OCI-LY7 (cell line): ENCODE measurements at regions not wholly inside any gene's neighbourhood (a gene's known extent, or its start where the extent isn't known, plus 50 kb on each side); places are given as distances from the start of the nearest gene placed in this dataset.

Experiments used
- BruUV-seq: library from RNA; stranded (reverse); fragments of 400-500 nt; replicated peaks from 2 replicates; lab custom pipeline; 2021; lab: Mats Ljungman, UMichigan
- CTCF ChIA-PET: fragments of 300-600 bp; sonication (Branson Sonifier 250); formaldehyde crosslinking; loops from one replicate; lab custom pipeline; 2022; ENCODE audit warnings: antibody characterized with exemption; ENCODE audit not compliant: unreplicated experiment; lab: Charles Lee
- POLR2A ChIA-PET: fragments of 300-600 bp; sonication (Branson Sonifier 250); formaldehyde crosslinking; loops from one replicate; lab custom pipeline; 2022; ENCODE audit warnings: antibody characterized with exemption; lab: Charles Lee
- DNase-seq: peaks from one replicate; pipeline ENCODE4 v3.0.0-alpha.2; 2015; ENCODE audit warnings: low spot score
- H2AFZ ChIP-seq: fragments of 200-600 bp; sonication (generic), shearing (Covaris generic); 2 replicates; pipeline ENCODE4 v1.6.1; 2014; ENCODE audit warnings: mild to moderate bottlenecking, antibody characterized with exemption, low read length, moderate library complexity
- H3K27ac ChIP-seq: fragments of 200-600 bp; sonication (generic); 2 replicates; pipeline ENCODE4 v1.5.1; 2014; ENCODE audit warnings: mixed run types, low read depth, mild to moderate bottlenecking, moderate library complexity, low read length, inconsistent platforms; ENCODE audit not compliant: poor library complexity, severe bottlenecking
- H3K36me3 ChIP-seq: fragments of 200-600 bp; sonication (generic); 2 replicates; pipeline ENCODE4 v1.6.1; 2014; ENCODE audit warnings: mild to moderate bottlenecking, antibody characterized with exemption, low read length, moderate library complexity, mixed read lengths; ENCODE audit not compliant: insufficient read depth
- H3K4me1 ChIP-seq: fragments of 200-600 bp; sonication (generic); 2 replicates; pipeline ENCODE4 v1.5.1; 2014; ENCODE audit warnings: mild to moderate bottlenecking, low read length; ENCODE audit not compliant: insufficient read depth, poor library complexity, severe bottlenecking
- H3K4me2 ChIP-seq: fragments of 200-600 bp; sonication (generic); 2 replicates; pipeline ENCODE4 v1.6.1; 2014; ENCODE audit warnings: mild to moderate bottlenecking, low read length
- H3K4me3 ChIP-seq: fragments of 200-600 bp; sonication (generic); 2 replicates; pipeline ENCODE4 v1.5.1; 2014; ENCODE audit warnings: mild to moderate bottlenecking, low read depth, low read length; ENCODE audit not compliant: poor library complexity, severe bottlenecking
- H3K79me2 ChIP-seq: fragments of 200-600 bp; sonication (generic); 2 replicates; pipeline ENCODE4 v1.6.1; 2016; ENCODE audit warnings: low read depth, mild to moderate bottlenecking, low read length, moderate library complexity, mixed read lengths; ENCODE audit not compliant: insufficient read depth
- H3K9me2 ChIP-seq: fragments of 200-600 bp; sonication (generic); 2 replicates; pipeline ENCODE4 v1.6.1; 2016; ENCODE audit warnings: mild to moderate bottlenecking, low read length, mixed read lengths; ENCODE audit not compliant: insufficient read depth
- H3K9me3 ChIP-seq: fragments of 200-600 bp; sonication (generic); 2 replicates; pipeline ENCODE4 v1.6.1; 2014; ENCODE audit warnings: mild to moderate bottlenecking, mixed run types, low read length, mixed read lengths
- H4K20me1 ChIP-seq: fragments of 200-600 bp; sonication (generic); 2 replicates; pipeline ENCODE4 v1.6.1; 2014; ENCODE audit warnings: mild to moderate bottlenecking, antibody characterized with exemption, low read length, moderate library complexity, mixed read lengths; ENCODE audit not compliant: insufficient read depth
- EZH2phosphoT487 ChIP-seq: fragments of 200-600 bp; sonication (generic); IDR thresholded peaks from 2 replicates; pipeline ENCODE4 v1.6.1; 2018; ENCODE audit warnings: low read depth, borderline replicate concordance, mild to moderate bottlenecking, mixed run types, antibody characterized with exemption, low read length, moderate library complexity, mixed read lengths
- intact Hi-C: fragments of 100-400 bp; cut with micrococcal nuclease; formaldehyde crosslinking; loops from one replicate; pipeline ENCODE4 v1.10.0; 2022; ENCODE audit not compliant: unreplicated experiment
- TF ChIP-seq, protein P1 (sequence below): fragments of 200-600 bp; sonication (generic); conservative IDR thresholded peaks from 2 replicates; pipeline ENCODE4 v1.5.1; 2014; ENCODE audit warnings: mild to moderate bottlenecking, antibody characterized with exemption, low read length, moderate library complexity, mixed read lengths

DNA sequence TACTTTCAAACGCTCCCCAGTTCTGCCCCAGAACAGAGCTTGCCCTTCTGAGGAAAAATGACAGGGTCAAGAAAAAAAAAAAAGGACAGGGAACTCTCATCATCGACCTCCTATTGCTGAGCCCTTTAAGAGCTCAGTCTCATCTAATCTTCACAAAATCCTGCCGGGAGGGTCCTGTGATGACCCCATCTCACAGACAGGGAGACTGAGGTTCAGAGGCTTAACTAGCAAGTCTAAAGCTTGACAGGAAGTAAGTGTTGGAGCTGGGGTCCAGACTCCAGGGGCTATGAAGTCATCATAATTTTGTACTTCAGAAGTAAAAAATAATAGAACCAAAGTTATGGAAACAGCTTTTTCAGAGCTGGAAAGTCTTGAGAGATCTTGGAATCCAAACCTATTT lies 171.1 kb upstream of the MYCN start:
- no peak overlapping the region for H2AFZ ChIP-seq
- H3K9me3 ChIP-seq: no peaks in the 10 kb centered on the region
- H3K4me1 ChIP-seq: no peaks in the 10 kb centered on the region
- CTCF ChIA-PET: no interaction called here
- intact Hi-C loops: no loop called here
- H3K4me2 ChIP-seq: no peak overlapping the region
- H3K27ac ChIP-seq: no peak overlapping the region
- no peaks in the 10 kb centered on the region for H4K20me1 ChIP-seq
- no peaks in the 10 kb centered on the region for H3K79me2 ChIP-seq
- no peaks in the 10 kb centered on the region for H3K36me3 ChIP-seq
- no peak for DNase-seq
- H3K9me2 ChIP-seq: no peaks in the 10 kb centered on the region
- H3K4me3 ChIP-seq: no peak overlapping the region
- no peak for TF ChIP-seq EZH2phosphoT487
- TF ChIP-seq, protein P1, sequence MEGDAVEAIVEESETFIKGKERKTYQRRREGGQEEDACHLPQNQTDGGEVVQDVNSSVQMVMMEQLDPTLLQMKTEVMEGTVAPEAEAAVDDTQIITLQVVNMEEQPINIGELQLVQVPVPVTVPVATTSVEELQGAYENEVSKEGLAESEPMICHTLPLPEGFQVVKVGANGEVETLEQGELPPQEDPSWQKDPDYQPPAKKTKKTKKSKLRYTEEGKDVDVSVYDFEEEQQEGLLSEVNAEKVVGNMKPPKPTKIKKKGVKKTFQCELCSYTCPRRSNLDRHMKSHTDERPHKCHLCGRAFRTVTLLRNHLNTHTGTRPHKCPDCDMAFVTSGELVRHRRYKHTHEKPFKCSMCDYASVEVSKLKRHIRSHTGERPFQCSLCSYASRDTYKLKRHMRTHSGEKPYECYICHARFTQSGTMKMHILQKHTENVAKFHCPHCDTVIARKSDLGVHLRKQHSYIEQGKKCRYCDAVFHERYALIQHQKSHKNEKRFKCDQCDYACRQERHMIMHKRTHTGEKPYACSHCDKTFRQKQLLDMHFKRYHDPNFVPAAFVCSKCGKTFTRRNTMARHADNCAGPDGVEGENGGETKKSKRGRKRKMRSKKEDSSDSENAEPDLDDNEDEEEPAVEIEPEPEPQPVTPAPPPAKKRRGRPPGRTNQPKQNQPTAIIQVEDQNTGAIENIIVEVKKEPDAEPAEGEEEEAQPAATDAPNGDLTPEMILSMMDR: no peak
- POLR2A ChIA-PET: no interaction called here
- no TSS peak for BruUV-seq

DNA sequence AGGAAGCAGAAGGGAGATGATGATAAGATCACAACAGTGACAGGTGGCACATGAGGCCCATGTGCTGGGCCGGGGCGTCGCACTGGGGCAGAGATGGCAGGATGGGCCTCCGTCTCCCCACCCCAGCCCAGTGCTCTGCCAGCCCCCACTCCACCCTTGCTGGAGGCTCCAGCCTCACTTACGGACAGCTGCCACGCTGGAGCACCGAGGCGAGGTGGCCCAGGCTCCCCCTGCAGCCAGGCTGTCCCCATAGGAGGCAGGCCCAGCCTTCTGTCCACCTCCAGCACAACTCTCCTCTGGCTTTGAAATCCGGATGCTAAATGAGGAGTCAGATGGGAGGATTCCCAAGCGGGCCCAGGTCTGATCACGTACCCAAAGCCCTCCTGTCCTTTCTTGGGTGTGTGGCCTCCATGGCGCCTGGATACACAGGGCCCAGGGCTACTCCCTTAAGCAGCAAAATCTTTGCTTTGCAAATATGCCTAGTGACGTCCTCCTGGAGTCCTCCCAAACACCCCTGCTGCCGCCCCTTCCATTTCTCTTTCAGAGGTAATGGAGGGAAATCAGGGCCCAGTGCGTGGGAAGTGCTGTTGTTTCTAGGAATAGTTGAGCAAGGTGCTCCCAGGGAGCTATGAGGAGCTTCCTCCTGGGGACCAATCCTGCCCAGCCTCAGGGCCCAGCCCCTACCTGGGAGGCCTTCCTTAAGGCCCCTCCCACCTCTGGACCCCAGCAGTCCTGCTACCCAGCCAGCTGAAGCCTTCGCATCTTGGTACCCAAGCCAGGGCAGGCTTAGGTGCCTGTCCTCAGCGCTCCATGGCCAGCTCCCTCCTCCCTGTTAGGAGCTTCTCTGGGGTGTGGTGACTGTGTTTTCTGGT lies 170.4 kb upstream of the MYCN start:
- no peaks in the 10 kb centered on the region for H3K4me1 ChIP-seq
- H2AFZ ChIP-seq: no peak overlapping the region
- H3K4me2 ChIP-seq: no peak overlapping the region
- TF ChIP-seq EZH2phosphoT487: no peak
- TF ChIP-seq, protein P1: no peak
- no peak overlapping the region for H3K27ac ChIP-seq
- H3K9me2 ChIP-seq: no peaks in the 10 kb centered on the region
- H4K20me1 ChIP-seq: no peaks in the 10 kb centered on the region
- no peaks in the 10 kb centered on the region for H3K9me3 ChIP-seq
- no peaks in the 10 kb centered on the region for H3K79me2 ChIP-seq
- intact Hi-C loops: no loop called here
- no peaks in the 10 kb centered on the region for H3K36me3 ChIP-seq
- POLR2A ChIA-PET: interaction anchor here (0.6 kb wide), 1 partner anchor 182 kb away, joined by 3 read pairs; no protein-coding TSS in a partner anchor
- BruUV-seq: no TSS peak
- no peak overlapping the region for H3K4me3 ChIP-seq
- DNase-seq: no peak
- CTCF ChIA-PET: no interaction called here

DNA sequence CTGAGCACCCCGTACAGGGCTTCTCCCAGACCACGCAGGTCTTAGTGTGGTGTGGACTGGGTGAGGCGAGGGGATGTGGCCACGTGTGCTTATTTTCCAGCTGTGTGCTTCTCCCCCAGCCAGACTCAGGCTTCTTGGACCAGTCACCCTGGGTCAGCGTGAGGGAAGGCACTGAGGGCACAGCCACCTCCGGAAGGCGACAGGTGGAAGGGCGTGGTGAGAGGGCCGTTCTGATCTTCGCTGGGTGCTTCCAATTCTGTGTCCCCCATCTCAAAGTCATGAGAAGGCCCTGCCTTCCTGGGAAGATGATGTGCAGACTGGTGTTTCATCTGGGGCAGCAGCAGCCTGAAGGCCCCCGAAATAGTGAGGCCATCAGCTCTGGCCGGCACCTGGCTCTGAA lies 169.7 kb upstream of the MYCN start:
- Histone ChIP-seq H2AFZ (no peak overlapping the region), H3K27ac (no peak overlapping the region), H4K20me1 (no peaks in the 10 kb centered on the region), H3K36me3 (no peaks in the 10 kb centered on the region), H3K4me1 (no peaks in the 10 kb centered on the region), H3K4me3 (no peak overlapping the region), H3K4me2 (no peak overlapping the region), H3K79me2 (no peaks in the 10 kb centered on the region), H3K9me2 (no peaks in the 10 kb centered on the region), H3K9me3 (no peaks in the 10 kb centered on the region)
- DNase-seq: no peak
- no TSS peak for BruUV-seq
- ChIA-PET POLR2A (interaction anchor here (0.6 kb wide), 1 partner anchor 183 kb away, joined by 3 read pairs; no protein-coding TSS in a partner anchor), CTCF (no interaction called here)
- no peak for TF ChIP-seq EZH2phosphoT487
- TF ChIP-seq, protein P1: no peak
- intact Hi-C loops: no loop called here
